Ishikawa (cell line): ENCODE measurements at regions not wholly inside any gene's neighbourhood (a gene's known extent, or its start where the extent isn't known, plus 50 kb on each side); places are given as distances from the start of the nearest gene placed in this dataset.

ENCODE experiments used
- CEBPB ChIP-seq: IDR thresholded peaks from 2 replicates; pipeline ENCODE4 v1.6.1; 2012
- CREB1 ChIP-seq: IDR thresholded peaks from 2 replicates; pipeline ENCODE4 v1.6.1; 2012; ENCODE audit warnings: low read depth
- EGR1 ChIP-seq: IDR thresholded peaks from 2 replicates; pipeline ENCODE4 v1.6.1; 2012
- EP300 ChIP-seq: IDR thresholded peaks from 2 replicates; pipeline ENCODE4 v1.6.1; 2012; ENCODE audit warnings: borderline replicate concordance
- FOXM1 ChIP-seq: IDR thresholded peaks from 2 replicates; pipeline ENCODE4 v1.6.1; 2012; ENCODE audit warnings: low read depth, borderline replicate concordance
- NFIC ChIP-seq: IDR thresholded peaks from 2 replicates; pipeline ENCODE4 v1.6.1; 2012
- RAD21 ChIP-seq: IDR thresholded peaks from 2 replicates; pipeline ENCODE4 v1.6.1; 2012; ENCODE audit warnings: low read depth
- TAF1 ChIP-seq: IDR thresholded peaks from 2 replicates; pipeline ENCODE4 v1.6.1; 2012; ENCODE audit warnings: low read depth, mild to moderate bottlenecking
- TCF12 ChIP-seq: IDR thresholded peaks from 2 replicates; pipeline ENCODE4 v1.6.1; 2012; ENCODE audit warnings: low read depth
- TEAD4 ChIP-seq: IDR thresholded peaks from 2 replicates; pipeline ENCODE4 v1.6.1; 2012
- YY1 ChIP-seq: IDR thresholded peaks from 2 replicates; pipeline ENCODE4 v1.6.1; 2012; ENCODE audit warnings: low read depth
- ZBTB7A ChIP-seq: IDR thresholded peaks from 2 replicates; pipeline ENCODE4 v1.6.1; 2012; ENCODE audit warnings: low read depth
- TF ChIP-seq, protein P1 (sequence below): IDR thresholded peaks from 2 replicates; pipeline ENCODE4 v1.6.1; 2012; ENCODE audit warnings: low read depth, mild to moderate bottlenecking
- TF ChIP-seq, protein P2 (sequence below): IDR thresholded peaks from 2 replicates; pipeline ENCODE4 v1.6.1; 2012
- TF ChIP-seq, protein P3 (sequence below): IDR thresholded peaks from 2 replicates; pipeline ENCODE4 v1.6.1; 2012

DNA sequence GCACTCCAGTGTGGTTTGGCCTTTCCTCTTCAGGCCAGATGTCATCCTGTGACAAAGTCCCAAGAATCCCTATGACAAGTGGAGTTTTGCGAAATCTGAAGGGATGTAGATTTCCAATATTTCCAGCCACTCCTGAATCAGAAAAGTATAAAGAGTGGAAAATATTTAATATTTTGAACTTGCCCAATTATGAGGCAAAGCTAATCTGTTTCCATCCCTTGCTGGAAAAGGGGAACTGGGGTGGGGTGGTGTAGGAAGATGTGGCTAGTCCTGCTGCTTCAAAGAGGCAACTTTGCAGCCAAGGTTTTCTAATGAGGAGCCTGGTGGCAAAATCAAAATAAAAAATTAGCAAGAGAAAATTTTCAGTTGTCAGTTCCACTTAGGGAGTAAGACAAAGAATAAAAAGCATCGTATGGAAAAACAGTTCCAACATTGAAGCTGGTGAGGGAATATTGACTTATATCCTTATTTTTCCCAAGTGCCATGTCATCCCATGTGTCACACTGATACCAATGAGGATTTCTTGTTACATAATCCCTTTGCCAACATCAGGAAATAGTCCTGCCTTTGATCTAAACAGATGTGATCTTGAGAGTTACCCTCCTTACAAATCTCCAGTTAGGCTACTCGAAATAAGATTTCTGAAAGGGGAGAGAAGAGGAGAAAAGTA is 480.0 kb upstream of the JARID2 start:
- TF ChIP-seq TEAD4, result no peak
- no peak for TF ChIP-seq TCF12
- TF ChIP-seq RAD21, result no peak
- no peak for TF ChIP-seq FOXM1
- no peak for TF ChIP-seq NFIC
- TF ChIP-seq, protein P1, sequence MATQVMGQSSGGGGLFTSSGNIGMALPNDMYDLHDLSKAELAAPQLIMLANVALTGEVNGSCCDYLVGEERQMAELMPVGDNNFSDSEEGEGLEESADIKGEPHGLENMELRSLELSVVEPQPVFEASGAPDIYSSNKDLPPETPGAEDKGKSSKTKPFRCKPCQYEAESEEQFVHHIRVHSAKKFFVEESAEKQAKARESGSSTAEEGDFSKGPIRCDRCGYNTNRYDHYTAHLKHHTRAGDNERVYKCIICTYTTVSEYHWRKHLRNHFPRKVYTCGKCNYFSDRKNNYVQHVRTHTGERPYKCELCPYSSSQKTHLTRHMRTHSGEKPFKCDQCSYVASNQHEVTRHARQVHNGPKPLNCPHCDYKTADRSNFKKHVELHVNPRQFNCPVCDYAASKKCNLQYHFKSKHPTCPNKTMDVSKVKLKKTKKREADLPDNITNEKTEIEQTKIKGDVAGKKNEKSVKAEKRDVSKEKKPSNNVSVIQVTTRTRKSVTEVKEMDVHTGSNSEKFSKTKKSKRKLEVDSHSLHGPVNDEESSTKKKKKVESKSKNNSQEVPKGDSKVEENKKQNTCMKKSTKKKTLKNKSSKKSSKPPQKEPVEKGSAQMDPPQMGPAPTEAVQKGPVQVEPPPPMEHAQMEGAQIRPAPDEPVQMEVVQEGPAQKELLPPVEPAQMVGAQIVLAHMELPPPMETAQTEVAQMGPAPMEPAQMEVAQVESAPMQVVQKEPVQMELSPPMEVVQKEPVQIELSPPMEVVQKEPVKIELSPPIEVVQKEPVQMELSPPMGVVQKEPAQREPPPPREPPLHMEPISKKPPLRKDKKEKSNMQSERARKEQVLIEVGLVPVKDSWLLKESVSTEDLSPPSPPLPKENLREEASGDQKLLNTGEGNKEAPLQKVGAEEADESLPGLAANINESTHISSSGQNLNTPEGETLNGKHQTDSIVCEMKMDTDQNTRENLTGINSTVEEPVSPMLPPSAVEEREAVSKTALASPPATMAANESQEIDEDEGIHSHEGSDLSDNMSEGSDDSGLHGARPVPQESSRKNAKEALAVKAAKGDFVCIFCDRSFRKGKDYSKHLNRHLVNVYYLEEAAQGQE, result no peak
- TF ChIP-seq EGR1, result no peak
- TF ChIP-seq, protein P2, sequence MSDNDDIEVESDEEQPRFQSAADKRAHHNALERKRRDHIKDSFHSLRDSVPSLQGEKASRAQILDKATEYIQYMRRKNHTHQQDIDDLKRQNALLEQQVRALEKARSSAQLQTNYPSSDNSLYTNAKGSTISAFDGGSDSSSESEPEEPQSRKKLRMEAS, result no peak
- TF ChIP-seq ZBTB7A, result no peak
- TF ChIP-seq, protein P3, sequence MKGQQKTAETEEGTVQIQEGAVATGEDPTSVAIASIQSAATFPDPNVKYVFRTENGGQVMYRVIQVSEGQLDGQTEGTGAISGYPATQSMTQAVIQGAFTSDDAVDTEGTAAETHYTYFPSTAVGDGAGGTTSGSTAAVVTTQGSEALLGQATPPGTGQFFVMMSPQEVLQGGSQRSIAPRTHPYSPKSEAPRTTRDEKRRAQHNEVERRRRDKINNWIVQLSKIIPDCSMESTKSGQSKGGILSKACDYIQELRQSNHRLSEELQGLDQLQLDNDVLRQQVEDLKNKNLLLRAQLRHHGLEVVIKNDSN, result no peak
- no peak for TF ChIP-seq YY1
- TF ChIP-seq CEBPB, result no peak
- no peak for TF ChIP-seq EP300
- no peak for TF ChIP-seq CREB1
- no peak for TF ChIP-seq TAF1

DNA sequence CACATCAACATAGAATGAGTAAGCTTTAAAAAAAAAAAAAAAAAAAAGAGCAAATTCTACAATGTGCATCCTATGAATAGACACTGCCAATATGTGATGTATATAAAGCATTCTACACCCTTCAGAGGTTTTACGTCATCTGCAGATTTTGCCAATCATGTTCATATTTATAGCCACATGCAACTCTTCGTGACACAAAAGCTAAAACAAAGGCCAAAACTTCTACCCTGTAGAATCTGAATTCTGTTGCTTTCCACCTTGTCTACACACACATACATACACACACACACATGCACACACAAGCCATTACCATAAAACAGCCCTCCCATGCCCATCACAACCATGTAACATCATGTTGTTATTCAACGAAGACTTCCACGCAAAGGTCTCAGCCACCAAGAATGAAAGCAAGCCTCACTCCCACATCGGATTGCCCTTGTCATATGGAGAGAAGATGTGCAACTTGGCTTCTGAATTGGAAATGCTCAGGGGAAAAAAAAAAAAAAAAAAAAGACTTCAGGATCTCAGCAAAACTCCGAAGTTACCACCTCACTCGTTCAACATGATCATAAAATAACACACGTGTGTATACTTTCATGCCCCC is 479.4 kb upstream of the JARID2 start:
- TF ChIP-seq, protein P1, result no peak
- TF ChIP-seq TAF1 (no peak), CEBPB (no peak), CREB1 (no peak), TCF12 (no peak), TEAD4 (no peak), EP300 (no peak), EGR1 (no peak)

DNA sequence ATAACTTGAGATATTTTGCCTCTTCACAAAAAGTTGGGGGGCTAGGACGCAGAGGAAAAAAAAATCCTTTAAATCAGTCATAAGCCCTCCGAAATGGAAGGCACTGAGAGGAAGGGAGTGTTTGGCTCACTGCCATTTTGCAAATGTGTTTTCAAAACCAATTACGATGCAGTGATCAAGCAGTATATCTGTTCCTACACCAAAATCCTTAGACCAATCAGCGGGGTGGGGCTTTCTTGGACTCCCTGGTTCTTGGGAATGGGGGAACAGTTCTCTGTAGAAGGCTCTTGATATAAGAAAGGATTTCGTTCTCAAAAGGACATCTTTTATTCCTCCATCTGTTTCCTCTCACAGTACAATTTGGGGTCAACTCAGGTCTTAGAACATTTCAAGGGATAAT is 478.6 kb upstream of the JARID2 start:
- no peak for TF ChIP-seq NFIC
- no peak for TF ChIP-seq EP300

DNA sequence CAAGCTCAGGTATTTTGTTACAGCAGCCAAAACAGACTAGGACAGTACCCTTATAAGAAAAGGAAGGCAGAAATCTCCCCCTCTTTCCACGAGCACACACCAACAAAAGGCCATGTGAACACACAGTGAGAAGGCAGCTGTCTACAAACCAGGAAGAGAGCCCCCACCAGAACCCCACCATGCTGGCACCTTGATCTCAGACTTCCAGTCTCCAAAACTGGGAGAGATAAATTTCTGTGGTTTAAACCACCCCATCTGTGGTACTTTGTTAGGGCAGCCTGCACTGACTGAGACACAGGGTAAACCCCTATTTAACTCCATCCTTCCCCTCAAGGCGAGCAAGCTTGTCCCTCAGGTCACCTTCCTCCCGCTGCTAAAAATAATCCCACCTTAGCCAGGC is 475.8 kb upstream of the JARID2 start:
- TF ChIP-seq, protein P2, result no peak
- TF ChIP-seq FOXM1 (no peak), TEAD4 (no peak), CREB1 (no peak), RAD21 (no peak), NFIC (no peak), TCF12 (no peak)
- TF ChIP-seq, protein P3, result no peak
- TF ChIP-seq, protein P1, result no peak

DNA sequence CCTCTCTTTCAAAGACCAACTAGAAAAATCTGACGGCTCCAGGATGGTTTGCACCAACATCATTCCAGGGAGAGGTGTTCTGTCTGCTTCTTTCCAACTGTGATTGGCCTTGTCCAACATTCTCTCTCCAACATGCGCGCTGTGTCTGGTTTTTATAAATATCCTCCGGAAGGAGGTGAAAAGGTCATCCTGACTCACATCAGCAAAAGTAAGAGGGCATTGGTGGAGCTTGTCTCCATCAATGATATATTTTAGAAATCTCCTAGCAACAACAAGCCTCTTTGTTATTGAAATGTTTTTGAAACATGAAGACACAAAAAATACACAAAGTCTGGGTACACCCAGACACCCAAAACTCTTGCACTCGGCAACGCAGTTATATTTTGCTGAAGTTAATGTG is 475.3 kb upstream of the JARID2 start:
- TF ChIP-seq TEAD4 (no peak), NFIC (no peak), EGR1 (no peak), RAD21 (no peak), TCF12 (no peak), YY1 (no peak), TAF1 (no peak), FOXM1 (no peak), CREB1 (no peak)
- TF ChIP-seq, protein P1, result no peak
